PC-3 (cell line): ENCODE measurements at regions not wholly inside any gene's neighbourhood (a gene's known extent, or its start where the extent isn't known, plus 50 kb on each side); places are given as distances from the start of the nearest gene placed in this dataset.

ENCODE experiments used
- ATAC-seq: fragments of 200-7000 bp; cut with Tn5 transposase; 2 replicates; pipeline ENCODE4 v1.9.1; 2020; ENCODE audit warnings: mild to moderate bottlenecking, moderate library complexity
- BruUV-seq: library from RNA; stranded (reverse); fragments of 400-500 nt; replicated peaks from 2 replicates; lab custom pipeline; 2021; lab: Mats Ljungman, UMichigan
- CTCF ChIA-PET: fragments of 300-600 bp; sonication (Branson Sonifier 250); formaldehyde crosslinking; loops from one replicate; lab custom pipeline; 2022; ENCODE audit warnings: antibody characterized with exemption; lab: Charles Lee
- POLR2A ChIA-PET: fragments of 300-600 bp; sonication (Branson Sonifier 250); formaldehyde crosslinking; loops from one replicate; lab custom pipeline; 2022; ENCODE audit warnings: antibody characterized with exemption; ENCODE audit not compliant: unreplicated experiment; lab: Charles Lee
- DNase-seq: peaks from one replicate; pipeline ENCODE4 v3.0.0-alpha.2; 2015
- H2AFZ ChIP-seq: fragments of 300-600 bp; sonication (generic); 2 replicates; pipeline ENCODE4 v1.6.0; 2016; ENCODE audit warnings: antibody characterized with exemption, low read length
- H3F3A ChIP-seq: fragments of 300-600 bp; sonication (generic); one replicate; pipeline ENCODE4 v1.6.0; 2017; ENCODE audit warnings: antibody characterized with exemption, low read length, control low read depth, mild to moderate bottlenecking; ENCODE audit not compliant: unreplicated experiment
- H3K27ac ChIP-seq: fragments of 300-600 bp; sonication (generic); 2 replicates; pipeline ENCODE4 v1.5.1; 2016; ENCODE audit warnings: mild to moderate bottlenecking, low read length
- H3K27me3 ChIP-seq: fragments of 300-600 bp; sonication (generic); 2 replicates; pipeline ENCODE4 v1.6.1; 2016; ENCODE audit warnings: low read length, mixed read lengths
- H3K36me3 ChIP-seq: fragments of 300-600 bp; sonication (generic); 2 replicates; pipeline ENCODE4 v1.6.1; 2016; ENCODE audit warnings: low read depth, mixed run types, low read length, mixed read lengths
- H3K4me1 ChIP-seq: fragments of 300-600 bp; sonication (generic); 2 replicates; pipeline ENCODE4 v1.5.1; 2016; ENCODE audit warnings: low read length; ENCODE audit not compliant: insufficient read depth
- H3K4me2 ChIP-seq: fragments of 300-600 bp; sonication (generic); 2 replicates; pipeline ENCODE4 v1.6.0; 2016; ENCODE audit warnings: low read length
- H3K4me3 ChIP-seq: fragments of 300-600 bp; sonication (generic); 2 replicates; pipeline ENCODE4 v1.5.1; 2016; ENCODE audit warnings: mild to moderate bottlenecking, low read length, mixed read lengths
- H3K79me2 ChIP-seq: fragments of 300-600 bp; sonication (generic); 2 replicates; pipeline ENCODE4 v1.6.1; 2017; ENCODE audit warnings: low read length, mixed read lengths
- H3K9ac ChIP-seq: fragments of 300-600 bp; sonication (generic); 2 replicates; pipeline ENCODE4 v1.6.0; 2016; ENCODE audit warnings: mild to moderate bottlenecking, low read length
- H3K9me2 ChIP-seq: fragments of 300-600 bp; sonication (generic); replicated peaks from 2 replicates; pipeline ENCODE4 v1.6.1; 2016; ENCODE audit warnings: mixed run types, low read length, mixed read lengths
- H3K9me3 ChIP-seq: fragments of 300-600 bp; sonication (generic); 2 replicates; pipeline ENCODE4 v1.6.1; 2016; ENCODE audit warnings: low read length, mixed read lengths
- H4K20me1 ChIP-seq: fragments of 300-600 bp; sonication (generic); 2 replicates; pipeline ENCODE4 v1.6.1; 2016; ENCODE audit warnings: low read length, mixed read lengths
- CTCF ChIP-seq: fragments of 300-600 bp; sonication (generic); conservative IDR thresholded peaks from 2 replicates; pipeline ENCODE4 v1.5.1; 2017; ENCODE audit warnings: antibody characterized with exemption, low read depth, mild to moderate bottlenecking, low read length
- EZH2 ChIP-seq: fragments of 300-600 bp; sonication (generic); IDR thresholded peaks from one replicate; pipeline ENCODE4 v1.6.1; 2017; ENCODE audit warnings: antibody characterized with exemption, mild to moderate bottlenecking, low read length; ENCODE audit not compliant: unreplicated experiment
- EZH2phosphoT487 ChIP-seq: fragments of 300-600 bp; sonication (generic); IDR thresholded peaks from 2 replicates; pipeline ENCODE4 v1.6.1; 2018; ENCODE audit warnings: mild to moderate bottlenecking, antibody characterized with exemption, low read length, borderline replicate concordance
- intact Hi-C: fragments of 100-400 bp; cut with micrococcal nuclease; formaldehyde crosslinking; loops from 2 replicates; pipeline ENCODE4 v1.9.0; 2023

- H3K36me3 ChIP-seq, result no peaks in the 10 kb centered on the region
- no peaks in the 10 kb centered on the region for H3F3A ChIP-seq
- H4K20me1 ChIP-seq, result no peaks in the 10 kb centered on the region
- no peak overlapping the region for H3K9ac ChIP-seq
- 0 out of 2 replicates have a peak, but pooled peaks cover 4% of the 10 kb centered on the region for H3K9me3 ChIP-seq
- H3K27ac ChIP-seq, result no peak overlapping the region
- no TSS peak for BruUV-seq
- H3K27me3 ChIP-seq, result no peaks in the 10 kb centered on the region
- no peak overlapping the region for H3K4me3 ChIP-seq
- no peaks in the 10 kb centered on the region for H3K9me2 ChIP-seq
- no peaks in the 10 kb centered on the region for H3K4me1 ChIP-seq
- ATAC-seq (no peak), DNase-seq (no peak)
- H3K79me2 ChIP-seq, result no peaks in the 10 kb centered on the region
- ChIA-PET POLR2A (no interaction called here), CTCF (no interaction called here)
- H3K4me2 ChIP-seq, result no peak overlapping the region
- TF ChIP-seq EZH2phosphoT487 (no peak), CTCF (no peak), EZH2 (no peak)
- H2AFZ ChIP-seq, result no peak overlapping the region
- intact Hi-C loops, result no loop called here
Measured at GRCh38 chr12:81809829-81810595, 50.9 kb upstream of the PPFIA2 start.

GRCh38 chr12:81809113-81809777, 50.1 kb upstream of the PPFIA2 start:
- intact Hi-C loops, result no loop called here
- no peak overlapping the region for H3K4me3 ChIP-seq
- H3K79me2 ChIP-seq, result no peaks in the 10 kb centered on the region
- BruUV-seq, result no TSS peak
- no peaks in the 10 kb centered on the region for H3K9me2 ChIP-seq
- DNase-seq, result no peak
- no peak overlapping the region for H3K27ac ChIP-seq
- ATAC-seq, result no peak
- TF ChIP-seq CTCF (no peak), EZH2phosphoT487 (no peak), EZH2 (no peak)
- ChIA-PET POLR2A (no interaction called here), CTCF (no interaction called here)
- no peak overlapping the region for H2AFZ ChIP-seq
- H3K27me3 ChIP-seq, result no peaks in the 10 kb centered on the region
- no peaks in the 10 kb centered on the region for H4K20me1 ChIP-seq
- H3K4me2 ChIP-seq, result no peak overlapping the region
- H3K4me1 ChIP-seq, result no peaks in the 10 kb centered on the region
- no peaks in the 10 kb centered on the region for H3F3A ChIP-seq
- H3K36me3 ChIP-seq, result no peaks in the 10 kb centered on the region
- H3K9ac ChIP-seq, result no peak overlapping the region
- 0 out of 2 replicates have a peak, but pooled peaks cover 4% of the 10 kb centered on the region for H3K9me3 ChIP-seq
